ENCODE measurements at regions not wholly inside any gene's neighbourhood (a gene's known extent, or its start where the extent isn't known, plus 50 kb on each side); places are given as distances from the start of the nearest gene placed in this dataset.

DNA sequence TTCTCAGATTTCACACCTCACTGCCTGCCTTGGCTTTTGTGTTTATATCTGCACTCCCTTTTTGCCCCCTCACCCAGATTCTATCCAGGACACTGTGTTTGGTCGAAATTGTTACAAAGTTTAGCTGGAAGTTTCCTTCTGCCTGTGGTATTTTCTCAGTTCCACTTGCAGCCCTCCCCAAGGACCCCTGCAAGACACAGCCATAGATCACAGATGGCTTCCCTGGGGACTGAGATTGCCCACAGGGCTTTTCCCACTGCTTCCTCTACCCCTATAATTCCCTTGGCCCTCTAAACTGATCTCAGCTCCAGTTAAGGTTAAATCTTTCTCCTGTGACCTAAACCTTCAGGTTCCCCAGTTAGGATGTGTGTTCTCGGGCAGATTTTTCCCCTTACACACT lies 146.1 kb upstream of the C11orf87 start:
- no peak for TF ChIP-seq CTCF (IDR thresholded peaks at IDR 0.05)
- no peak for TF ChIP-seq RAD21 (conservative IDR thresholded peaks at IDR 0.05 in 1 of 2, IDR thresholded peaks at IDR 0.05 in 1 of 2)
- TF ChIP-seq POLR2A (IDR thresholded peaks at IDR 0.05; ENCODE audit: low read length), result no peak
